ENCODE measurements at regions not wholly inside any gene's neighbourhood (a gene's known extent, or its start where the extent isn't known, plus 50 kb on each side); places are given as distances from the start of the nearest gene placed in this dataset.

GRCh38 chr22:49035818-49036457, 791.7 kb downstream of the BRD1 start:
- no peak for DNase-seq (ENCODE audit: low read depth in 3 of 3)

- DNase-seq (ENCODE audit: low read depth in 3 of 3), result no peak
These were observed 792.5 kb downstream of the BRD1 start for GRCh38 chr22:49034836-49035817.

- DNase-seq (ENCODE audit: low read depth in 3 of 3), result no peak
These were observed 794.1 kb downstream of the BRD1 start for GRCh38 chr22:49033616-49034015.

GRCh38 chr22:49032821-49033220, 794.9 kb downstream of the BRD1 start:
- DNase-seq (ENCODE audit: low read depth in 3 of 3), result no peak

GRCh38 chr22:49031746-49032330, 795.8 kb downstream of the BRD1 start:
- no peak for DNase-seq (ENCODE audit: low read depth in 3 of 3)

DNA sequence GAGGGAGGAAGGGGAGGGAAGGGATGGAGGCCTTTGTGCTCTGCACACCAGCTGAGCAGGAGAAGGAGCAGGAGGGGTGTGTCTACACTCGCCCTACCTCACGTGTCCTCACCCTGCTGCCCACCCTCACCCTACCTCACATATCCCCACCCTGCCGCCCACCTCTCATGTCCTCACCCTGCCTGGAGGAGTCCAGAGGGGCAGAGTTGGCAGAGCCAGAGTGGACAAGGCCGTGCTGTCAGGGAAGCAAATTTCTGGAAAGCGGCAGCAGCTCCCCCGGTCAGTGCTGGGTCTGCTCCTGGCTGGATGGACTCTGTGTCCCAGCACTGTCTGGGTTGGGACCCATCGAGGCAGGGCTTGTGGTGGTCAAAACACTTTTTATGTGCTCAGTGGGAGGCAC, 799.6 kb downstream of the BRD1 start:
- no peak for DNase-seq (ENCODE audit: low read depth in 3 of 3)

DNA sequence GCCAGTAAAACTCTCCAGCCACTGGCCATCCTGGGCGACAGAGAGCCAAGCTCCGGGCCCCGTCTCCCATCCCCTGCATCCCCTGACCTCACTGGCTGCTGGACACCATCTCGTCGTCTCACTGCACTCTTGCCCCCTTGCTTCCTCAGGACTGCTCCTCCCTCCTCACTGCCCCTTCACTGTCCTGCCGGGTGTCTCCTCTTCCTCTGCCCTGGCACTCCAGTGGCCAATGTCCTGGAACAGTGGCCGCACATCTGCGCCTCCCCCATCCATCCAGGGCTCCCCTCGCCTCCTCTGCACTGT, 800.4 kb downstream of the BRD1 start:
- DNase-seq (ENCODE audit: low read depth in 3 of 3), result no peak

- no peak for DNase-seq (ENCODE audit: low read depth in 3 of 3)
These were observed 800.9 kb downstream of the BRD1 start for GRCh38 chr22:49026494-49027367.

DNA sequence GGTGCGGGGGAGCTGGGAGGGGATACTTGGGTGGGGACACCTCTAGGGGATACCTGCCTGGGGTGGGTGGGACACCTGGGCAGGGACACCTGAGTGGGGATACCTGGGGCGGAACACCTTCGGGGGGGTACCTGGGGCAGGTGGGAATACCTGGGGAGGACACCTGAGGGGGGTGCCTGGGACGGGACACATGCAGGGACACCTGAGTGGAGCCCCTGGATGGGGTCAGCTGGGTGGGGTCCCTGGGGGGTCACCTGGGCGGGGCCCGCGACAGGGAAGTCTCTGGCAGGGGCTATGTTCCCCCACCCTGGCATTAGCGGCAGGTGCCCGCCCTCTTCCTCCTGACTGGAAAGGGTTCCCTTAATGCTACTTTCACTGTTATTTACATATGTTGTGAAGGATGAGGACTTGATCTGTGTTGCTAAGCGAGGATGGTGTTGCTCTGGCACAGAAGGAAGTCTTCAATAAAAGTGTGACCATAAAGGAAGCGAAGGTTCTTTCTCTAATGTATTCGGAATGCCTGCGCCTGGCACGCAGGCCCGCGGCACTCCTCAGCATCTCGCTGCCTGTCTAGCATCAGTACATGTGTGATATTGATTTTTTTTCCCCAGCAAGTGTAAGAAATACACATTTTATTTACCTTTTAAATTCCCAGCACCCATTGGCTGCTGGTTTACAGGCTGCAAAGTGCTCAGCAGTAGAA, 801.7 kb downstream of the BRD1 start:
- DNase-seq (ENCODE audit: low read depth in 3 of 3), result no peak

DNA sequence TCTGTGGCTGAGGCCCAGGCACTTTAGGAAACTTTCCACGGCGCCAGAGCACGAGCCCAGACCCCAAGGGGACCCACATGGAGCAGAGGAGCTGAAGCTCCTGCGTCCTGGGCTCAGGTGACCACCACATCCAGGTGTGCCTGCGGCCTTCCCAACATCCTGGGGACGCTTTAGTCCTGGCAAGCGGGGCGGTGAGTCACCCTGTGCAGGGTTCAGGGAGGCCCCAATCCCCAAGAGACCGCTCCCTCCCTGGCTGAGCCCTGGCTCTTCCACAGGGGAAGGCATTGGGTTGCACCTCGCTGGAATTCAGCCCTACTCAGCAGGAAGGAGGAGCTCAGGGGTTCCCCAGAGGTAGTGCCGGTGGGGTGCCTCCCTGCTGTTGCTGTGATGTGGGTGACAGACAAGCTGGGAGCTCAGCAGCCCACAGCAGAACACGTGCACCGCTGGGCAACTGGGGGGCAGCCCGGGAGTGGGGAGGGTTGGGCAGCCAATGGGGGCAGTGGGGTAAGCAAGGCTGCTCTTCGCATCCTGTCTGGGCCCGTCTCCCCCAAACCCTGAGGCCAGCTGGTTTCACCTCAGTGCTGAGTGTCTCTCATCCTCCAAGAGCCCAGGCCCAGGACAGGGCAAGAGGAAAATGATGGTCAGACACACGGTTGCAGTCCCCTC, 802.8 kb downstream of the BRD1 start:
- no peak for DNase-seq (ENCODE audit: low read depth in 3 of 3)

GRCh38 chr22:49023879-49024774, 803.5 kb downstream of the BRD1 start:
- DNase-seq (ENCODE audit: low read depth in 3 of 3), result no peak

GRCh38 chr22:49023161-49023878, 804.4 kb downstream of the BRD1 start:
- no peak for DNase-seq (ENCODE audit: low read depth in 3 of 3)

- DNase-seq (ENCODE audit: low read depth in 3 of 3), result no peak
These were observed 804.9 kb downstream of the BRD1 start for GRCh38 chr22:49022816-49023160.

DNA sequence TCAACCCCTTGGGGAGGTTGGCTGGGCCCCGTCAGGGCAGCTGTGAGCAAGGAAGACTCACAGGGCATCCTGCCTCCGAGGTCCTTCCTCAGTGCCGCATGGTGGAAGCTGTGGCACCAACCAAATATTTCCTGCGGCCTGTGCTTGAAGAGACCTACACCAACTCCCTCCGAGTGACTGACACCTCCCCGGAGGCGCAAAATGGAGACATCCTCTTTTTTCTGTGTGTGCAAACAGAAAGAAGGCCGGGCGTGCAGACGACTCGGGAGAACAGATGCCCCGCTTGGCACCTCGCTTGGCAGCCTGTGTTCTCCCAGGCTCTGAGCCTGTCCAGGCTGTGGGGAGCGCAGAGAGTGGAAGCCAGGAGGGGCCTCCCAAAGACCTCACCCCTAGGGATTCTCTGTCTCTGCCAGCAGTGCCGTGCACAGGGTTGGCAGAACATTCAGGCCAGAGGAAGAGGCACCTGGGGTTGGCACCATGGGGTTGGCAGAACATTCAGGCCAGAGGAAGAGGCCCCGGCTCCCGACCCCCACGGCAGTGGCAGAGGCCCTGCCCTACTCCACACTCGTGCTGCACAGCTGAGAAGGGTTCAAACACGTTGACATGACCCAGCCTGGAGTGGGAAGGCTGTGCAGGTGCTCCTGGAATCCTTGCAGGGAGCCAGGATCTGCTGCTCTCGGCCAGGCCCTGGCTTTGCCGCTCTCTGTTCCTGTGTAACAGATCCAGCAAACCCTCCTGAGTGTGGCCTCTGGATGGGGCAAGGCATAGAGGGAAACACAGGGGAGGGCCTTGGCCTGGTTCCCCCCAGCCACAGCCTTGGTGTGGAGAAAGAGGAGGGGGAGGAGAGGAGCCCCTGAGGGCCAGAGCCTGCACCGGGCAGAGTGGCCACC, 805.5 kb downstream of the BRD1 start:
- DNase-seq (ENCODE audit: low read depth in 3 of 3), result no peak

- no peak for DNase-seq (ENCODE audit: low read depth in 3 of 3)
These were observed 806.3 kb downstream of the BRD1 start for GRCh38 chr22:49021131-49021925.

- no peak for DNase-seq (ENCODE audit: low read depth in 3 of 3)
These were observed 807.6 kb downstream of the BRD1 start for GRCh38 chr22:49019737-49020713.
